Uterus (tissue), 3 donors: ENCODE measurements at regions not wholly inside any gene's neighbourhood (a gene's known extent, or its start where the extent isn't known, plus 50 kb on each side); places are given as distances from the start of the nearest gene placed in this dataset.

Experiments used
- DNase-seq, 2 donors: peaks; one replicate each; pipeline ENCODE4 v3.0.0-alpha.2; 2019 to 2020
- H3K27ac ChIP-seq, 2 donors: fragments of 200-600 bp; sonication (generic); 1 replicate in 1 of 2; 2 replicates in 1 of 2; pipeline ENCODE4 v1.5.1; 2016 to 2018
- H3K27me3 ChIP-seq, 2 donors: fragments of 200-600 bp; sonication (generic); one replicate each; pipeline ENCODE4 v1.5.1; 2018 to 2019; ENCODE audit warnings: control low read depth in 1 of 2
- H3K36me3 ChIP-seq, 2 donors: fragments of 200-600 bp; sonication (generic); one replicate each; pipeline ENCODE4 v1.5.1; 2019; ENCODE audit warnings: control low read depth in 1 of 2
- H3K4me1 ChIP-seq, 2 donors: fragments of 200-600 bp; sonication (generic); one replicate each; pipeline ENCODE4 v1.5.1; 2018 to 2019; ENCODE audit warnings: control low read depth in 1 of 2
- H3K4me3 ChIP-seq, 2 donors: fragments of 200-600 bp; sonication (generic); 1 replicate in 1 of 2; 2 replicates in 1 of 2; pipeline ENCODE4 v1.5.1; 2018 to 2019; ENCODE audit warnings: mild to moderate bottlenecking in 1 of 2
- H3K9me3 ChIP-seq, 2 donors: fragments of 200-600 bp; sonication (generic); one replicate each; pipeline ENCODE4 v1.5.1; 2019; ENCODE audit warnings: control low read depth in 1 of 2
- CTCF ChIP-seq, 4 experiments: fragments of 200-600 bp in 2 of 4; fragments of 450-650 bp in 2 of 4; sonication (generic) in 2 of 4; IDR thresholded peaks; one replicate each; pipeline ENCODE4 v1.5.1; 2016 to 2019; ENCODE audit warnings: antibody characterized with exemption in 4 of 4, mild to moderate bottlenecking in 2 of 4, moderate library complexity in 1 of 4
- POLR2A ChIP-seq, 2 donors: fragments of 450-650 bp; IDR thresholded peaks; one replicate each; pipeline ENCODE4 v1.6.1; 2016; ENCODE audit warnings: antibody characterized with exemption in 2 of 2, mild to moderate bottlenecking in 1 of 2, moderate library complexity in 1 of 2
- intact Hi-C: fragments of 100-400 bp; cut with DNase I; formaldehyde crosslinking; loops from one replicate; pipeline ENCODE4 v1.15.1; 2023; ENCODE audit warnings: low total_unique reads
- donor health status: DM: yes; HTN: yes; CAD: no.

GRCh38 chr13:74977498-74977897 lies 504.5 kb downstream of the TBC1D4 start:
- Histone ChIP-seq H3K9me3 (no peaks in the 10 kb centered on the region), H3K27ac (no peak overlapping the region)
- intact Hi-C loops: no loop called here

GRCh38 chr13:74975111-74975510 lies 506.9 kb downstream of the TBC1D4 start:
- no peak for TF ChIP-seq POLR2A (IDR thresholded peaks at IDR 0.05)
- Histone ChIP-seq H3K9me3 (no peaks in the 10 kb centered on the region), H3K36me3 (no peaks in the 10 kb centered on the region), H3K4me3 (no peak overlapping the region), H3K4me1 (no peaks in the 10 kb centered on the region), H3K27ac (no peak overlapping the region), H3K27me3 (no peaks in the 10 kb centered on the region)
- DNase-seq: no peak
- intact Hi-C loops: no loop called here

More at GRCh38 chr13:74977498-74977897, 504.5 kb downstream of the TBC1D4 start:
- no peak for TF ChIP-seq CTCF (IDR thresholded peaks at IDR 0.05)
- TF ChIP-seq POLR2A (IDR thresholded peaks at IDR 0.05): no peak
- Histone ChIP-seq H3K4me1 (no peaks in the 10 kb centered on the region), H3K36me3 (no peaks in the 10 kb centered on the region), H3K4me3 (no peak overlapping the region), H3K27me3 (no peaks in the 10 kb centered on the region)
- DNase-seq: no peak

GRCh38 chr13:74973935-74974879 lies 507.8 kb downstream of the TBC1D4 start:
- no peaks in the 10 kb centered on the region for H3K27me3 ChIP-seq
- H3K9me3 ChIP-seq: no peaks in the 10 kb centered on the region

GRCh38 chr13:74969419-74969818 lies 512.5 kb downstream of the TBC1D4 start:
- Histone ChIP-seq H3K36me3 (no peaks in the 10 kb centered on the region), H3K27me3 (no peaks in the 10 kb centered on the region), H3K4me1 (no peaks in the 10 kb centered on the region), H3K27ac (no peak overlapping the region), H3K4me3 (no peak overlapping the region), H3K9me3 (no peaks in the 10 kb centered on the region)
- intact Hi-C loops: no loop called here
- TF ChIP-seq POLR2A (IDR thresholded peaks at IDR 0.05): no peak
- no peak for TF ChIP-seq CTCF (IDR thresholded peaks at IDR 0.05)
- DNase-seq: no peak

More at GRCh38 chr13:74973935-74974879, 507.8 kb downstream of the TBC1D4 start:
- Histone ChIP-seq H3K27ac (no peak overlapping the region), H3K4me3 (no peak overlapping the region), H3K36me3 (no peaks in the 10 kb centered on the region), H3K4me1 (no peaks in the 10 kb centered on the region)
- intact Hi-C loops: no loop called here
- TF ChIP-seq POLR2A (IDR thresholded peaks at IDR 0.05) (no peak), CTCF (IDR thresholded peaks at IDR 0.05) (no peak)
- no peak for DNase-seq

GRCh38 chr13:74966814-74967424 lies 515.0 kb downstream of the TBC1D4 start:
- Histone ChIP-seq H3K36me3 (no peaks in the 10 kb centered on the region), H3K9me3 (no peaks in the 10 kb centered on the region), H3K27me3 (no peaks in the 10 kb centered on the region), H3K4me1 (no peaks in the 10 kb centered on the region), H3K27ac (no peak overlapping the region), H3K4me3 (no peak overlapping the region)
- intact Hi-C loops: no loop called here
- TF ChIP-seq POLR2A (IDR thresholded peaks at IDR 0.05) (no peak), CTCF (IDR thresholded peaks at IDR 0.05) (no peak)
- DNase-seq: no peak
